NCI-H1092 (cell line): ENCODE measurements at regions not wholly inside any gene's neighbourhood (a gene's known extent, or its start where the extent isn't known, plus 50 kb on each side); places are given as distances from the start of the nearest gene placed in this dataset.
"Not testable (repeated sequence)": the region's sequence is repeated elsewhere in the genome, so short reads cannot be mapped to it uniquely, and the experiment has no call there.

Experiments used
- DNase-seq: peaks from one replicate; lab custom pipeline; 2025; lab: John Stamatoyannopoulos, UW

- not testable (repeated sequence) for DNase-seq
Measured at GRCh38 chr16:21363550-21364223, 85.6 kb upstream of the CRYM start.

DNA sequence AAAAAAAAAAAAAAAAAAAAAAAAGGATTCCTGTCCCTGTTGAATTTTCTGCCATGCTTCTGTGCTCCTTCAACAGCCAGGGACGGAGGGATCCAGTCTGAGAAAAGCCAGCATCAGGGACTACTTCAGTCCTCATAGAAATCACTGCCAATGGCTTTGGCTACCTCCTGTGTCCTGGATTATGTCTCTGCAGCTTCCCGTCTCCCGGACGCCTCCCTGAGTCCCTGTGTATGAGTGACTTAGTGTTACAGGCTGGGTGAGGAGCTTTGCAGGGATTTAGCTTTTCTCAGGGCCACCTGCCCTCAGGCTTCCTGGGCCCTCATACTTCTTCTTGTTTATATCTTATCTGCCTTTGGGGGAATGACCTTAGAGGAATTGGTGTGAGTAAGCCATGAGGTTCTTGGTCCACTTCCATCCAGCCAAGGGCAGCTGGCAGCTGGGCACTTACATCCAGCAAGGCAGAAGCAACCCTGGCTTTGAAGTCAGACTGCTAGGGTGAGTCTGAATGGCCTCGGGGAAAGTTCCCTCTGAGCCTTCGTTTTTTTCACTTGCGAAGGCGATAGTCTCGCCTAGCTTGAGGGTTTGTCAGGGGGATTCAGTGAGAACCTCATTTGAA is 83.6 kb upstream of the CRYM start:
- not testable (repeated sequence) for DNase-seq

- not testable (repeated sequence) for DNase-seq
Measured at GRCh38 chr16:21361045-21361444, 83.0 kb upstream of the CRYM start.

- DNase-seq, result not testable (repeated sequence)
Measured at GRCh38 chr16:21359513-21359912, 81.4 kb upstream of the CRYM start.

DNA sequence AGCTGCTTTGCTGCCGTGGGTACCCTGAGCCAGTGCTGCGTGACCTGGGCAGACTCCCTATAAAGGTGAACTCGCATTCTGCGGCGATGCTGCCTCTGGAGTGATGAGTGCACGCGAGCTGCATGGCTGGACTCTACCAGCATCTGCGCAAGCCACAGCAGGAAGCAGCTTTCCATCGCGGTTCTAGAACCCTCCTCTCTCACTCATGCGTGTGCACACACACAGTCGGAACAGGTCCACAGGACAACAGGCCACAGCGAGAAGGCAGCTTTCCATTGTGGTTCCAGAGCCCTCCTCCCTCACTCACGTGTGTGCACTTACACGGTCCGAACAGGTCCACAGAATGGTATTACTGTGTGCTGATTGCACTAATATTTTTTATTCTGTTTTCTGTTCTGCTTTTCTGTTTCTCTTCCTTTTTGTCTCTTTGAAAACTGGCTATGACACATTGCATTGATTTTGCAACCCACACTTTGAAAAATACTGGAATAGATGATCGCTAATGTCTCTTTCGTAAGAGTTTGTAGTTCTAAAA is 80.2 kb upstream of the CRYM start:
- DNase-seq, result not testable (repeated sequence)

DNA sequence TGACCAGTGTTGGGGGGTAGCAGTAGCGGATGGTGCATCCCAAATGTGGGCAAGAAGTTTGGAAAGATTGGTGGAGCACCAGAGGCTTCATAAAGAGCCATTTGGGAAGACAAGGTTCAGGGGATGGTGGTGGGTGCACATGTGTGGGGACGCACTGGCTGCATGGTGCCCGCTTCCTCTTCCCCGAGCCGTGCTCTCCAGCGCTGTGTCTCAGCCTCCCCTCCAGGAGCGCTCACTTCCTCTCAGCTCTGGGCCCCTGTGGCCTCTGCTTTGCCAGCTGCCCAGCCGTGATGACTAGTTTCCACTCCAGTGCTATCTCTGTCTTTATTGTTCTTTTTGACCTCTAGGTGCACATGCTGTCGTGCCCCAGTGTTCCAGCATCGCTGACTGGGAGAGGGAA is 78.2 kb upstream of the CRYM start:
- DNase-seq, result not testable (repeated sequence)

DNA sequence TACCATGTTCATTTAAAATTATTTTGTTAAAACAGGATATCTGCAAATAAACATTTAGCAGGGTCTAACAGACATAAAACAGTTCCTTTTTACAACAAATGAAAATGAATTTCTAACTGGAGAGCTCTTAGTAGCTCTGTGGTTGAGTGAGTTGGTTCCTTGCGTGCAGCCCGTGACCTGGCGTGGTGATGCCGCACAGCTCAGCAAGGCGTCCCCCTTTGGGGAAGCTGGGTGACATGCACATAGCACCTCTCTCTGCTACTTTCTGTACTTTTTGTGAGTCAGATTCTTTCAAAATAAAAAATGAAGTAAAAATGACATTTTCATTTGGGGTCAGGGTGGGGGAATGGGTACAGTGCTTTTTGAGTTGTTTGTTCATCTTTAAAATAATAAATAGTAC is 73.3 kb upstream of the CRYM start:
- DNase-seq, result not testable (repeated sequence)

- not testable (repeated sequence) for DNase-seq
Measured at GRCh38 chr16:21350851-21351250, 72.8 kb upstream of the CRYM start.

DNA sequence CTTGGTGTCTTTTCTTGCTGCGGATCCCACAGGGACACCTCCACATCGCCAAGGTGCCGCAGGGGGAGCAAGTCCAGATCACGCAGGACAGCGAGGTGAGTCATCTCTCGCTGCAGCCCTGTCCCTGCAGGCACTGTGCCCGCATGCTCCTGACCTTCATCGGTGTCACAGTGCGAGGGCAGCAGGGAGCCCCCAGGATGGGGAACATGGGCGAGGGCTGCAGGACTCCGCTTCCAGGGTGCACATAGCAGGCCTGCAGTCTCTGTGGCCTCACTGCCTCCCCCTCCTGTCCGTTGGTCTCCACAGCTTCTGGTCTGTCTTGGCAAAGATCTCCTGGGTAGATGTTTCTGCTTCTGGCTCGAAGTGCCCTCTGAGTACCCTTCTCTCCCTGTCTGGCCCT is 71.2 kb upstream of the CRYM start:
- DNase-seq, result not testable (repeated sequence)

- DNase-seq, result not testable (repeated sequence)
Measured at GRCh38 chr16:21348815-21349214, 70.7 kb upstream of the CRYM start.

GRCh38 chr16:21347538-21347937 is 69.4 kb upstream of the CRYM start:
- DNase-seq, result not testable (repeated sequence)

- not testable (repeated sequence) for DNase-seq
Measured at GRCh38 chr16:21346756-21347491, 68.8 kb upstream of the CRYM start.

DNA sequence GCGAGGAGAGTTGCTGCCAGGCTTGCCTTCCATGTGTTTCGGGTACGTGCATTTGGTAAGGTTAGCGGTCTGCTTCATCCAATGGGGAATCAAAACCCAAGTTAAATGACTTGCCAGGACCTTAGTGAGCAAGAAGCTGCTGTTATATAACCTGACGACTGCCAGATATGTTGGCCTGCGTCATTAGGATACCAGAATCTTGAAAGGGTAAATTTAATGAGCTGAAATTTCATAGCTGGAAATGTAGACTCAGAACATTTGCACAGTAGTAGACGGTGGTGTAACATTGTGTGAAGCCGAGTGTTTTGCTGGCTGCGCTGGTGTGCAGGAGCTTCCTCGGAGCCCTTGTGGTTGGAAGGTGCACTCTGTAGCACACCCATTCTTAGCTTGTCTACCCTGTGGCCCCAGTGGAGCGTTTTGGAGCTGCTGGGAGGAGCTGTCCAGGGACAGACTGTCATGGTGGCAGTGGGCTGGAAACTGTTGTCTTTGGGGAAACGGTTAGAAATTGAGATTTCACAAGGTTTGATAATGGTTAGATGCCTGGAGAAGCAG is 66.3 kb upstream of the CRYM start:
- not testable (repeated sequence) for DNase-seq

- DNase-seq, result no peak
Measured at GRCh38 chr16:21341101-21341500, 63.0 kb upstream of the CRYM start.

DNA sequence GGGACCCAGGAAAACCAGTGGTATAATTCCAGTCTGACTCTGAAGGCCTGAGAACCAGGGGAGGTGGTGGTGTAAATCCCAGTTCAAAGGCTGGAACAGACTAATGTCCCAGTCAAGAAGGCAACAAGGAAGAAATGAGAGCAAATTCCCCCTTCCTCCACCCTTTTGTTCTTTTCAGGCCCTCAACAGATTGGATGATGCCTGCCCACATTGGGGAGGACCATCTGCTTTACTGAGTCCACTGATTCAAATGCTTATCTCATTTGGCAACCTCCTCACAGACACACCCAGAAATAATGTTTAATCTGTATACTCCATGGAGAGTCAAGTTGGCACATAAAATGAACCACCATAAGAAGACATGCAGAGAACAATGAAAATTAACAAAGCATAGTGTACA is 61.9 kb upstream of the CRYM start:
- no peak for DNase-seq

DNA sequence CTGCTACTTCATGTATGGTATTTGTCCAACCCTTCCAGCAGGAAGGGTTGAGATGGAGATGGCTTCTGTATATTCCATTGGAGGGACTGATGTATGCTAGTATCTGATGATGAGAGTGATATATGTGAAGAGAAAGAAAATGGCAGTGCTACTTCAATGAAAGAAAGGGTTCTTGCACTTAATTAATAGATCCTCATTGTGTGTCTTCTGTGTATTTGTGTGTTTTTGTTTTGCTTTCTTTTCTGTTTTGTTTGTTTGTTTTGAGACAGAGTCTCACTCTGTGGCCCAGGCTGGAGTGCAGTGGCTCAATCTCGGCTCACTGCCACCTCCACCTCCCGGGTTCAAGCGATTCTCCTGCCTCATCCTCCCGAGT is 61.2 kb upstream of the CRYM start:
- DNase-seq, result no peak

- DNase-seq, result no peak
Measured at GRCh38 chr16:21338537-21339268, 60.6 kb upstream of the CRYM start.

GRCh38 chr16:21336231-21336630 is 58.1 kb upstream of the CRYM start:
- no peak for DNase-seq

- not testable (repeated sequence) for DNase-seq
Measured at GRCh38 chr16:21334188-21335146, 56.4 kb upstream of the CRYM start.

DNA sequence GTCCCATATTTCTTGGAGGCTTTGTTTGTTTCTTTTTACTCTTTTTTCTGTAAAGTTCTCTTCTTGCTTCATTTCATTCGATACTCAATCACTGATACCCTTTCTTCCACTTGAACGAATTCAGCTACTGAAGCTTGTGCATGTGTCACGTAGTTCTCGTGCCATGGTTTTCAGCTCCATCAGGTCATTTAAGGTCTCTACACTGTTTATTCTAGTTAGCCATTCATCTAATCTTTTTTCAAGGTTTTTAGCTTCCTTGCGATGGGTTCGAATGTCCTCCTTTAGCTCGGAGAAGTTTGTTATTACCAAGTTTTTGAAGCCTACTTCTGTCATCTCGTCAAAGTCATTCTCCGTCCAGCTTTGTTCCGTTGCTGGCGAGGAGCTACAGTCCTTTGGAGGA is 55.6 kb upstream of the CRYM start:
- not testable (repeated sequence) for DNase-seq
